Endothelial cell of umbilical vein (primary cell): ENCODE measurements at regions not wholly inside any gene's neighbourhood (a gene's known extent, or its start where the extent isn't known, plus 50 kb on each side); places are given as distances from the start of the nearest gene placed in this dataset.

Experiments
- BruUV-seq: library from RNA; stranded (reverse); fragments of 400-500 nt; replicated peaks from 2 replicates; lab custom pipeline; 2021; lab: Mats Ljungman, UMichigan
- CTCF ChIA-PET: fragments of 300-600, 350-600 bp; sonication (Branson Sonifier 250); formaldehyde crosslinking; loops from one replicate; lab custom pipeline; 2021; ENCODE audit warnings: antibody characterized with exemption, inconsistent platforms; lab: Charles Lee
- POLR2A ChIA-PET: fragments of 300-600, 350-600 bp; sonication (Branson Sonifier 250); formaldehyde crosslinking; loops from one replicate; lab custom pipeline; 2021; ENCODE audit warnings: antibody characterized with exemption, inconsistent platforms; lab: Charles Lee
- DNase-seq: peaks from one replicate; pipeline ENCODE4 v3.0.0-alpha.2; 2011; ENCODE audit warnings: low read depth, low spot score
- FAIRE-seq: peaks from 2 replicates; lab custom pipeline; 2011; peaks lifted over from hg19 to GRCh38; lab: Jason Lieb, UNC
- H2AFZ ChIP-seq: 2 replicates; pipeline ENCODE4 v1.6.0; 2012; ENCODE audit warnings: low read depth, low read length, control low read depth, inconsistent platforms
- H3K27ac ChIP-seq: 2 replicates; pipeline ENCODE4 v1.5.1; 2011; ENCODE audit warnings: low read depth, mild to moderate bottlenecking, control low read depth, low read length, moderate library complexity; ENCODE audit not compliant: insufficient read depth
- H3K27me3 ChIP-seq, 2 experiments: 2 replicates each; pipeline versions ENCODE4 v1.6.0 to v1.6.1; 2011; ENCODE audit warnings: low read length in 2 of 2, mixed read lengths in 1 of 2; ENCODE audit not compliant: control insufficient read depth in 2 of 2, insufficient read depth in 2 of 2
- H3K36me3 ChIP-seq, 2 experiments: 2 replicates in 1 of 2; 3 replicates in 1 of 2; pipeline ENCODE4 v1.5.1; 2011; ENCODE audit warnings: low read length in 2 of 2, mild to moderate bottlenecking in 1 of 2, moderate library complexity in 1 of 2; ENCODE audit not compliant: control insufficient read depth in 2 of 2, insufficient read depth in 2 of 2; ENCODE audit errors: extremely low read depth in 1 of 2
- H3K4me1 ChIP-seq: 3 replicates; pipeline ENCODE4 v1.5.1; 2011; ENCODE audit warnings: mild to moderate bottlenecking, low read length; ENCODE audit not compliant: control insufficient read depth, insufficient read depth; ENCODE audit errors: extremely low read depth
- H3K4me2 ChIP-seq: 2 replicates; pipeline ENCODE4 v1.6.1; 2011; ENCODE audit warnings: low read length, control low read depth, mixed read lengths; ENCODE audit not compliant: insufficient read depth
- H3K4me3 ChIP-seq, 3 experiments: fragments of 200-600 bp in 1 of 3; sonication (generic), shearing (Covaris generic) in 1 of 3; replicated peaks in 1 of 3; 2 replicates each; pipeline ENCODE4 v1.5.1; 2011 to 2016; ENCODE audit warnings: control low read depth in 3 of 3, low read length in 3 of 3, mild to moderate bottlenecking in 2 of 3, inconsistent platforms in 1 of 3, low read depth in 1 of 3, moderate library complexity in 1 of 3; ENCODE audit not compliant: insufficient read depth in 1 of 3
- H3K79me2 ChIP-seq: 2 replicates; pipeline ENCODE4 v1.6.0; 2012; ENCODE audit warnings: low read length, inconsistent platforms; ENCODE audit not compliant: control insufficient read depth, insufficient read depth
- H3K9ac ChIP-seq: replicated peaks from 2 replicates; pipeline ENCODE3; 2011; ENCODE audit warnings: low read length, control low read depth; ENCODE audit not compliant: insufficient read depth; ENCODE audit errors: extremely low read depth
- H3K9me1 ChIP-seq: replicated peaks from 3 replicates; pipeline ENCODE4 v1.6.0; 2011; ENCODE audit warnings: mild to moderate bottlenecking, low read length; ENCODE audit not compliant: control insufficient read depth, insufficient read depth; ENCODE audit errors: extremely low read depth
- H3K9me3 ChIP-seq: replicated peaks from 2 replicates; pipeline ENCODE4 v1.5.1; 2012; ENCODE audit warnings: low read length, inconsistent platforms; ENCODE audit not compliant: control insufficient read depth, insufficient read depth
- H4K20me1 ChIP-seq: replicated peaks from 2 replicates; pipeline ENCODE3; 2011; ENCODE audit warnings: mild to moderate bottlenecking, low read length; ENCODE audit not compliant: control insufficient read depth, insufficient read depth; ENCODE audit errors: extremely low read depth
- EZH2 ChIP-seq: IDR thresholded peaks from 2 replicates; pipeline ENCODE4 v1.6.1; 2012; ENCODE audit warnings: borderline replicate concordance, low read depth, mild to moderate bottlenecking, moderate library complexity, low read length, inconsistent platforms; ENCODE audit not compliant: severe bottlenecking
- FOS ChIP-seq: IDR thresholded peaks from 2 replicates; pipeline ENCODE4 v1.6.1; 2011; ENCODE audit warnings: mild to moderate bottlenecking, low read length, moderate library complexity, borderline replicate concordance; ENCODE audit not compliant: insufficient read depth
- GATA2 ChIP-seq: IDR thresholded peaks from 2 replicates; pipeline ENCODE4 v1.7.0; 2011; ENCODE audit warnings: low read depth, mild to moderate bottlenecking, moderate library complexity, mixed read lengths, low read length; ENCODE audit not compliant: insufficient read length, insufficient read depth
- MYC ChIP-seq: IDR thresholded peaks from one replicate; pipeline ENCODE4 v1.6.1; 2011; ENCODE audit warnings: mild to moderate bottlenecking, low read depth, low read length
- POLR2A ChIP-seq: IDR thresholded peaks from 2 replicates; pipeline ENCODE4 v1.6.1; 2012; ENCODE audit warnings: low read depth, mild to moderate bottlenecking, control low read depth, low read length
- POLR2AphosphoS5 ChIP-seq: IDR thresholded peaks from 2 replicates; pipeline ENCODE4 v1.6.1; 2012; ENCODE audit warnings: low read depth, mild to moderate bottlenecking, control low read depth, low read length, moderate library complexity; ENCODE audit not compliant: insufficient read depth
- dilution Hi-C: fragments of 300-500 bp; cut with MboI; formaldehyde crosslinking; loops from one replicate; pipeline ENCODE4 v1.15.0; 2019; ENCODE audit warnings: low sequenced_read_pairs; ENCODE audit not compliant: extremely low pct_ligation_motif_present
- intact Hi-C: fragments of 100-400 bp; cut with micrococcal nuclease; formaldehyde crosslinking; loops from one replicate; pipeline ENCODE4 v1.10.0; 2022
- TF ChIP-seq, protein P1 (sequence below): IDR thresholded peaks from 2 replicates; pipeline ENCODE4 v1.6.1; 2011; ENCODE audit not compliant: insufficient read depth, insufficient read length

DNA sequence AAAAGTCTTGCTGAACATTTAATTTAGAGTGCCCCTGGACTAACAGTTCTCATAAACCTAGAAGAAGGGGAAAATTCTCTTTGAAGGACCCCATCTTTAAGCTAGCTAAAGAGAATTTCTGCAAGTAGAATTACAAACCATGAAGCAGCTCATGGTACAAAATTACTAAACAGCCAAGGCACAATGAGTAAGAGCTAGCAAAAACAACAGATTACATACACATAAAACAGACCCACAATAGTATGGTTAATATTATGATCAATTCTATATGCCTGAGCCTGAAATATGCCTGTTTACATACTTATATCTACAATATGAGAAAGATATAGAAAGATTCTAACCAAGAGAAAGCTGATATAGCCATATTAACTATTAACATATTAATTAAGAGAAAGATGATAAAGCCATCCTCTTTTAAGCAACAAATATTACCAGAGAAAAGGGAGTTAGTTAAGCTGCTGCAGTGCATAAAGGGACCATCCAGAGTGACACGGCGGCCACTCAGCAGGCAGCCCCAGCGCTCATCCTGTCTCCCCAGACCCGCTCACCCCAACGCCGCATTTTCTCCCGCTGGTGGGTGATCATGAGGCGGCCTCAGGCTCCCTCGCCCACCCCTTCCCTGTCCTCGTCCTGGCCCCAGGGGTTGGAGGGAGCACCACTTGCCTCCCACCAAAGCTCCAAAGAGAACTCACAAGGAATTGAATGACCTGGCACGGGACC is 98.4 kb upstream of the CARMIL1 start:
- no peak for FAIRE-seq
- CTCF ChIA-PET = interaction anchor here (0.9 to 1.6 kb wide), 3 partner anchors 11 to 43 kb away, joined by 3 read pairs; no protein-coding TSS in a partner anchor
- dilution Hi-C loops = no loop called here
- Histone ChIP-seq H3K4me2 (no peak overlapping the region), H3K4me3 (no peak overlapping the region), H3K9me3 (no peaks in the 10 kb centered on the region), H4K20me1 (no peaks in the 10 kb centered on the region), H3K27ac (no peak overlapping the region), H3K36me3 (no peaks in the 10 kb centered on the region), H3K9me1 (no peaks in the 10 kb centered on the region), H3K4me1 (peaks cover 12% of the 10 kb centered on the region), H2AFZ (no peak overlapping the region), H3K79me2 (no peaks in the 10 kb centered on the region), H3K9ac (no peak overlapping the region), H3K27me3 (no peaks in the 10 kb centered on the region)
- POLR2A ChIA-PET = no interaction called here
- intact Hi-C loops = no loop called here
- TF ChIP-seq GATA2 (no peak), POLR2AphosphoS5 (no peak), EZH2 (no peak), POLR2A (no peak), MYC (no peak)
- TF ChIP-seq, protein P1, sequence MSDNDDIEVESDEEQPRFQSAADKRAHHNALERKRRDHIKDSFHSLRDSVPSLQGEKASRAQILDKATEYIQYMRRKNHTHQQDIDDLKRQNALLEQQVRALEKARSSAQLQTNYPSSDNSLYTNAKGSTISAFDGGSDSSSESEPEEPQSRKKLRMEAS = no peak
- no peak for DNase-seq
- BruUV-seq = no TSS peak

GRCh38 chr6:25181350-25181724 is 97.8 kb upstream of the CARMIL1 start:
- no peak for FAIRE-seq
- H3K36me3 ChIP-seq = no peaks in the 10 kb centered on the region
- no peak overlapping the region for H2AFZ ChIP-seq
- no peaks in the 10 kb centered on the region for H3K9me1 ChIP-seq
- H3K4me1 ChIP-seq = peaks cover 7% of the 10 kb centered on the region
- no peak overlapping the region for H3K27ac ChIP-seq
- POLR2A ChIA-PET = no interaction called here
- dilution Hi-C loops = no loop called here
- H3K9ac ChIP-seq = no peak overlapping the region
- no peak overlapping the region for H3K4me3 ChIP-seq
- no peaks in the 10 kb centered on the region for H4K20me1 ChIP-seq
- H3K27me3 ChIP-seq = no peaks in the 10 kb centered on the region
- intact Hi-C loops = no loop called here
- no peak for TF ChIP-seq FOS
- TF ChIP-seq EZH2 = no peak
- CTCF ChIA-PET = interaction anchor here (1.2 kb wide), 1 partner anchor 42 kb away, joined by 3 read pairs; no protein-coding TSS in a partner anchor
- BruUV-seq = no TSS peak
- DNase-seq = no peak
- no peak overlapping the region for H3K4me2 ChIP-seq
- H3K9me3 ChIP-seq = no peaks in the 10 kb centered on the region
- no peaks in the 10 kb centered on the region for H3K79me2 ChIP-seq
